IPS DF 4.7 (cell line): ENCODE measurements at regions not wholly inside any gene's neighbourhood (a gene's known extent, or its start where the extent isn't known, plus 50 kb on each side); places are given as distances from the start of the nearest gene placed in this dataset.

Experiments used
- DNase-seq: peaks from one replicate; pipeline ENCODE4 v3.0.0-alpha.2; 2013; ENCODE audit warnings: low spot score; ENCODE audit errors: extremely low read depth

- DNase-seq, result no peak
These were observed 120.9 kb upstream of the IPO9 start for GRCh38 chr1:201708085-201708512.

- DNase-seq, result no peak
These were observed 120.3 kb upstream of the IPO9 start for GRCh38 chr1:201708691-201709090.

- no peak for DNase-seq
These were observed 119.2 kb upstream of the IPO9 start for GRCh38 chr1:201709564-201710295.

GRCh38 chr1:201710632-201711597, 118.0 kb upstream of the IPO9 start:
- no peak for DNase-seq

GRCh38 chr1:201711811-201712210, 117.1 kb upstream of the IPO9 start:
- no peak for DNase-seq

- no peak for DNase-seq
These were observed 116.4 kb upstream of the IPO9 start for GRCh38 chr1:201712387-201713085.

GRCh38 chr1:201713086-201713810, 115.7 kb upstream of the IPO9 start:
- no peak for DNase-seq

- DNase-seq, result no peak
These were observed 114.2 kb upstream of the IPO9 start for GRCh38 chr1:201714542-201715329.

- no peak for DNase-seq
These were observed 113.6 kb upstream of the IPO9 start for GRCh38 chr1:201715351-201715750.

- no peak for DNase-seq
These were observed 112.9 kb upstream of the IPO9 start for GRCh38 chr1:201715801-201716741.

GRCh38 chr1:201716742-201717135, 112.2 kb upstream of the IPO9 start:
- DNase-seq, result no peak

GRCh38 chr1:201717286-201717685, 111.7 kb upstream of the IPO9 start:
- DNase-seq, result no peak

- DNase-seq, result no peak
These were observed 110.4 kb upstream of the IPO9 start for GRCh38 chr1:201718346-201719202.

GRCh38 chr1:201719812-201720521, 109.0 kb upstream of the IPO9 start:
- DNase-seq, result no peak

GRCh38 chr1:201720522-201720844, 108.5 kb upstream of the IPO9 start:
- no peak for DNase-seq

- DNase-seq, result no peak
These were observed 107.6 kb upstream of the IPO9 start for GRCh38 chr1:201721082-201722049.
